Gastrocnemius medialis (tissue), 4 donors: ENCODE measurements at regions not wholly inside any gene's neighbourhood (a gene's known extent, or its start where the extent isn't known, plus 50 kb on each side); places are given as distances from the start of the nearest gene placed in this dataset.

Experiments
- CTCF ChIP-seq, 5 experiments: fragments of 450-650 bp in 3 of 5; fragments of 200-600 bp in 2 of 5; sonication (generic) in 2 of 5; IDR thresholded peaks in 4 of 5; conservative IDR thresholded peaks in 1 of 5; 1 replicate in 4 of 5; 2 replicates in 1 of 5; pipeline ENCODE4 v1.5.1; 2016 to 2019; ENCODE audit warnings: antibody characterized with exemption in 5 of 5, mild to moderate bottlenecking in 3 of 5, moderate library complexity in 3 of 5
- POLR2A ChIP-seq, 2 donors: fragments of 450-650 bp; IDR thresholded peaks; one replicate each; pipeline ENCODE4 v1.6.1; 2017; ENCODE audit warnings: antibody characterized with exemption in 2 of 2, mild to moderate bottlenecking in 2 of 2, moderate library complexity in 2 of 2

DNA sequence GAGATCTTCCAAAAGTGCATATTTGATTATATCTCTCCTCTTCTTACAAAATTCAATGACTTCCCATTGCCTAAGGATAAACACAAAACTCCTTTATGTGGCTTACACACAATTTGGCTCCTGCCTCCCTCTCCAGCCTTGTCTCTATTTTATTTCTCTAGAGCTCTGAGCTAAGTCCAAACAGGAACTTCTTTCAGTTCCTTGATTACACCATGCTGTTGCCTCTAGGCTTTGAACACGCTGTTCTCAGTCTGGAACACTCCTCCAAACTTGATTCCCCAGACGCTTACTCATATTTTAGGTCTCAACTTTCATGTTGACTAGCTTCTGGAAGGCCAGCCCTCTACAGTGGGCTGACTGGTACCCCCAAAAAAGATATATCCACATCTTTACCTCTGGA is 258.5 kb downstream of the COG6 start:
- TF ChIP-seq CTCF (IDR thresholded peaks at IDR 0.05 in 4 of 5, conservative IDR thresholded peaks at IDR 0.05 in 1 of 5) (no peak), POLR2A (IDR thresholded peaks at IDR 0.05) (no peak)
